ENCODE measurements at regions not wholly inside any gene's neighbourhood (a gene's known extent, or its start where the extent isn't known, plus 50 kb on each side); places are given as distances from the start of the nearest gene placed in this dataset.

GRCh38 chr1:67528141-67528540, 97.9 kb upstream of the SERBP1 start:
- no peak for TF ChIP-seq MAX (CRISPR knock-in tag; IDR thresholded peaks at IDR 0.05)
- TF ChIP-seq NFYB (CRISPR knock-in tag; conservative IDR thresholded peaks at IDR 0.05; ENCODE audit: low read depth) = no peak
- no peak for TF ChIP-seq ATF6 (CRISPR knock-in tag; IDR thresholded peaks at IDR 0.05)
- no peak for TF ChIP-seq CREM (CRISPR knock-in tag; IDR thresholded peaks at IDR 0.05)
- TF ChIP-seq MXD4 (CRISPR knock-in tag; IDR thresholded peaks at IDR 0.05; ENCODE audit: borderline replicate concordance) = no peak
